PC-3 (cell line): ENCODE measurements at regions not wholly inside any gene's neighbourhood (a gene's known extent, or its start where the extent isn't known, plus 50 kb on each side); places are given as distances from the start of the nearest gene placed in this dataset.

Experiments
- ATAC-seq: fragments of 200-7000 bp; cut with Tn5 transposase; 2 replicates; pipeline ENCODE4 v1.9.1; 2020; ENCODE audit warnings: mild to moderate bottlenecking, moderate library complexity
- BruUV-seq: library from RNA; stranded (reverse); fragments of 400-500 nt; replicated peaks from 2 replicates; lab custom pipeline; 2021; lab: Mats Ljungman, UMichigan
- CTCF ChIA-PET: fragments of 300-600 bp; sonication (Branson Sonifier 250); formaldehyde crosslinking; loops from one replicate; lab custom pipeline; 2022; ENCODE audit warnings: antibody characterized with exemption; lab: Charles Lee
- POLR2A ChIA-PET: fragments of 300-600 bp; sonication (Branson Sonifier 250); formaldehyde crosslinking; loops from one replicate; lab custom pipeline; 2022; ENCODE audit warnings: antibody characterized with exemption; ENCODE audit not compliant: unreplicated experiment; lab: Charles Lee
- DNase-seq: peaks from one replicate; pipeline ENCODE4 v3.0.0-alpha.2; 2015
- H2AFZ ChIP-seq: fragments of 300-600 bp; sonication (generic); 2 replicates; pipeline ENCODE4 v1.6.0; 2016; ENCODE audit warnings: antibody characterized with exemption, low read length
- H3F3A ChIP-seq: fragments of 300-600 bp; sonication (generic); one replicate; pipeline ENCODE4 v1.6.0; 2017; ENCODE audit warnings: antibody characterized with exemption, low read length, control low read depth, mild to moderate bottlenecking; ENCODE audit not compliant: unreplicated experiment
- H3K27ac ChIP-seq: fragments of 300-600 bp; sonication (generic); 2 replicates; pipeline ENCODE4 v1.5.1; 2016; ENCODE audit warnings: mild to moderate bottlenecking, low read length
- H3K27me3 ChIP-seq: fragments of 300-600 bp; sonication (generic); 2 replicates; pipeline ENCODE4 v1.6.1; 2016; ENCODE audit warnings: low read length, mixed read lengths
- H3K36me3 ChIP-seq: fragments of 300-600 bp; sonication (generic); 2 replicates; pipeline ENCODE4 v1.6.1; 2016; ENCODE audit warnings: low read depth, mixed run types, low read length, mixed read lengths
- H3K4me1 ChIP-seq: fragments of 300-600 bp; sonication (generic); 2 replicates; pipeline ENCODE4 v1.5.1; 2016; ENCODE audit warnings: low read length; ENCODE audit not compliant: insufficient read depth
- H3K4me2 ChIP-seq: fragments of 300-600 bp; sonication (generic); 2 replicates; pipeline ENCODE4 v1.6.0; 2016; ENCODE audit warnings: low read length
- H3K4me3 ChIP-seq: fragments of 300-600 bp; sonication (generic); 2 replicates; pipeline ENCODE4 v1.5.1; 2016; ENCODE audit warnings: mild to moderate bottlenecking, low read length, mixed read lengths
- H3K79me2 ChIP-seq: fragments of 300-600 bp; sonication (generic); 2 replicates; pipeline ENCODE4 v1.6.1; 2017; ENCODE audit warnings: low read length, mixed read lengths
- H3K9ac ChIP-seq: fragments of 300-600 bp; sonication (generic); 2 replicates; pipeline ENCODE4 v1.6.0; 2016; ENCODE audit warnings: mild to moderate bottlenecking, low read length
- H3K9me2 ChIP-seq: fragments of 300-600 bp; sonication (generic); replicated peaks from 2 replicates; pipeline ENCODE4 v1.6.1; 2016; ENCODE audit warnings: mixed run types, low read length, mixed read lengths
- H3K9me3 ChIP-seq: fragments of 300-600 bp; sonication (generic); 2 replicates; pipeline ENCODE4 v1.6.1; 2016; ENCODE audit warnings: low read length, mixed read lengths
- H4K20me1 ChIP-seq: fragments of 300-600 bp; sonication (generic); 2 replicates; pipeline ENCODE4 v1.6.1; 2016; ENCODE audit warnings: low read length, mixed read lengths
- EZH2 ChIP-seq: fragments of 300-600 bp; sonication (generic); IDR thresholded peaks from one replicate; pipeline ENCODE4 v1.6.1; 2017; ENCODE audit warnings: antibody characterized with exemption, mild to moderate bottlenecking, low read length; ENCODE audit not compliant: unreplicated experiment
- EZH2phosphoT487 ChIP-seq: fragments of 300-600 bp; sonication (generic); IDR thresholded peaks from 2 replicates; pipeline ENCODE4 v1.6.1; 2018; ENCODE audit warnings: mild to moderate bottlenecking, antibody characterized with exemption, low read length, borderline replicate concordance
- intact Hi-C: fragments of 100-400 bp; cut with micrococcal nuclease; formaldehyde crosslinking; loops from 2 replicates; pipeline ENCODE4 v1.9.0; 2023
- TF ChIP-seq, protein P1 (sequence below): fragments of 300-600 bp; sonication (generic); conservative IDR thresholded peaks from 2 replicates; pipeline ENCODE4 v1.5.1; 2017; ENCODE audit warnings: antibody characterized with exemption, low read depth, mild to moderate bottlenecking, low read length

- DNase-seq (no peak), ATAC-seq (no peak)
- Histone ChIP-seq H3K4me3 (no peak overlapping the region), H3K79me2 (no peaks in the 10 kb centered on the region), H3K27me3 (peaks cover 18% of the 10 kb centered on the region; the same call in 1 of the 2 replicates), H3K4me2 (no peak overlapping the region), H4K20me1 (no peaks in the 10 kb centered on the region), H3K36me3 (no peaks in the 10 kb centered on the region), H3K9ac (no peak overlapping the region), H3F3A (no peaks in the 10 kb centered on the region), H2AFZ (no peak overlapping the region), H3K4me1 (no peaks in the 10 kb centered on the region), H3K9me3 (no peaks in the 10 kb centered on the region), H3K27ac (no peak overlapping the region), H3K9me2 (no peaks in the 10 kb centered on the region)
- no TSS peak for BruUV-seq
- ChIA-PET POLR2A (no interaction called here), CTCF (no interaction called here)
- intact Hi-C loops: no loop called here
- TF ChIP-seq, protein P1, sequence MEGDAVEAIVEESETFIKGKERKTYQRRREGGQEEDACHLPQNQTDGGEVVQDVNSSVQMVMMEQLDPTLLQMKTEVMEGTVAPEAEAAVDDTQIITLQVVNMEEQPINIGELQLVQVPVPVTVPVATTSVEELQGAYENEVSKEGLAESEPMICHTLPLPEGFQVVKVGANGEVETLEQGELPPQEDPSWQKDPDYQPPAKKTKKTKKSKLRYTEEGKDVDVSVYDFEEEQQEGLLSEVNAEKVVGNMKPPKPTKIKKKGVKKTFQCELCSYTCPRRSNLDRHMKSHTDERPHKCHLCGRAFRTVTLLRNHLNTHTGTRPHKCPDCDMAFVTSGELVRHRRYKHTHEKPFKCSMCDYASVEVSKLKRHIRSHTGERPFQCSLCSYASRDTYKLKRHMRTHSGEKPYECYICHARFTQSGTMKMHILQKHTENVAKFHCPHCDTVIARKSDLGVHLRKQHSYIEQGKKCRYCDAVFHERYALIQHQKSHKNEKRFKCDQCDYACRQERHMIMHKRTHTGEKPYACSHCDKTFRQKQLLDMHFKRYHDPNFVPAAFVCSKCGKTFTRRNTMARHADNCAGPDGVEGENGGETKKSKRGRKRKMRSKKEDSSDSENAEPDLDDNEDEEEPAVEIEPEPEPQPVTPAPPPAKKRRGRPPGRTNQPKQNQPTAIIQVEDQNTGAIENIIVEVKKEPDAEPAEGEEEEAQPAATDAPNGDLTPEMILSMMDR: no peak
- TF ChIP-seq EZH2 (no peak), EZH2phosphoT487 (no peak)
Observed at GRCh38 chr15:95138604-95139270, 907.4 kb downstream of the MCTP2 start.

GRCh38 chr15:95141486-95141885 is 910.1 kb downstream of the MCTP2 start:
- no peaks in the 10 kb centered on the region for H3K4me1 ChIP-seq
- no peaks in the 10 kb centered on the region for H3F3A ChIP-seq
- no peaks in the 10 kb centered on the region for H3K9me2 ChIP-seq
- DNase-seq: no peak
- no peaks in the 10 kb centered on the region for H3K36me3 ChIP-seq
- H3K27ac ChIP-seq: no peak overlapping the region
- BruUV-seq: no TSS peak
- ChIA-PET POLR2A (no interaction called here), CTCF (no interaction called here)
- intact Hi-C loops: no loop called here
- H3K9ac ChIP-seq: no peak overlapping the region
- no peaks in the 10 kb centered on the region for H3K9me3 ChIP-seq
- H4K20me1 ChIP-seq: no peaks in the 10 kb centered on the region
- H3K4me2 ChIP-seq: no peak overlapping the region
- no peaks in the 10 kb centered on the region for H3K79me2 ChIP-seq
- no peak for ATAC-seq
- TF ChIP-seq EZH2phosphoT487 (no peak), EZH2 (no peak)
- TF ChIP-seq, protein P1: no peak
- no peak overlapping the region for H2AFZ ChIP-seq
- H3K27me3 ChIP-seq: peaks cover 11% of the 10 kb centered on the region
- no peak overlapping the region for H3K4me3 ChIP-seq

GRCh38 chr15:95142531-95142930 is 911.2 kb downstream of the MCTP2 start:
- Histone ChIP-seq H3K36me3 (no peaks in the 10 kb centered on the region), H3F3A (no peaks in the 10 kb centered on the region), H3K9ac (no peak overlapping the region), H3K4me1 (no peaks in the 10 kb centered on the region), H3K9me3 (no peaks in the 10 kb centered on the region), H3K4me2 (no peak overlapping the region), H2AFZ (no peak overlapping the region), H3K79me2 (no peaks in the 10 kb centered on the region), H3K4me3 (no peak overlapping the region), H3K27ac (no peak overlapping the region), H3K27me3 (peaks cover 21% of the 10 kb centered on the region), H4K20me1 (no peaks in the 10 kb centered on the region), H3K9me2 (no peaks in the 10 kb centered on the region)
- intact Hi-C loops: no loop called here
- ChIA-PET POLR2A (no interaction called here), CTCF (no interaction called here)
- no peak for DNase-seq
- no peak for ATAC-seq
- no TSS peak for BruUV-seq
- TF ChIP-seq EZH2phosphoT487 (no peak), EZH2 (no peak)
- TF ChIP-seq, protein P1: no peak
